Smooth muscle cell (in vitro differentiated cells): ENCODE measurements at regions not wholly inside any gene's neighbourhood (a gene's known extent, or its start where the extent isn't known, plus 50 kb on each side); places are given as distances from the start of the nearest gene placed in this dataset.

Experiments used
- DNase-seq: peaks from one replicate; lab custom pipeline; 2025; ENCODE audit not compliant: unreplicated experiment; lab: John Stamatoyannopoulos, UW
- H2AFZ ChIP-seq: fragments of 200-600 bp; sonication (generic); 2 replicates; pipeline ENCODE4 v1.6.0; 2016; ENCODE audit warnings: antibody characterized with exemption, low read depth, mild to moderate bottlenecking
- H3F3A ChIP-seq: fragments of 200-600 bp; sonication (generic); 2 replicates; pipeline ENCODE4 v1.6.0; 2017; ENCODE audit warnings: antibody characterized with exemption, low read depth
- H3K27ac ChIP-seq: fragments of 200-600 bp; sonication (generic); 2 replicates; pipeline ENCODE4 v1.5.1; 2016; ENCODE audit warnings: low read depth, mild to moderate bottlenecking
- H3K27me3 ChIP-seq: fragments of 200-600 bp; sonication (generic); 2 replicates; pipeline ENCODE4 v1.6.1; 2016; ENCODE audit warnings: low read depth, mild to moderate bottlenecking
- H3K36me3 ChIP-seq: fragments of 200-600 bp; sonication (generic); 2 replicates; pipeline ENCODE4 v1.5.1; 2016; ENCODE audit warnings: low read depth
- H3K4me1 ChIP-seq: fragments of 200-600 bp; sonication (generic); 2 replicates; pipeline ENCODE4 v1.5.1; 2016; ENCODE audit warnings: low read depth
- H3K4me2 ChIP-seq: fragments of 200-600 bp; sonication (generic); 2 replicates; pipeline ENCODE4 v1.6.0; 2016; ENCODE audit warnings: mild to moderate bottlenecking
- H3K4me3 ChIP-seq: fragments of 200-600 bp; sonication (generic); 2 replicates; pipeline ENCODE4 v1.5.1; 2016; ENCODE audit warnings: mild to moderate bottlenecking
- H3K79me2 ChIP-seq: fragments of 200-600 bp; sonication (generic); 2 replicates; pipeline ENCODE4 v1.6.0; 2016; ENCODE audit warnings: low read depth, mild to moderate bottlenecking
- H3K9ac ChIP-seq: fragments of 200-600 bp; sonication (generic); 2 replicates; pipeline ENCODE4 v1.6.0; 2016; ENCODE audit warnings: low read depth
- H3K9me3 ChIP-seq: fragments of 200-600 bp; sonication (generic); replicated peaks from 2 replicates; pipeline ENCODE4 v1.5.1; 2016; ENCODE audit warnings: low read depth
- H4K20me1 ChIP-seq: fragments of 200-600 bp; sonication (generic); 2 replicates; pipeline ENCODE4 v1.6.0; 2016; ENCODE audit warnings: low read depth
- CTCF ChIP-seq: fragments of 200-600 bp; sonication (generic); IDR thresholded peaks from 2 replicates; pipeline ENCODE4 v1.5.1; 2017; ENCODE audit warnings: borderline replicate concordance, mild to moderate bottlenecking, antibody characterized with exemption; ENCODE audit not compliant: insufficient read depth, poor library complexity, severe bottlenecking
- WGBS: methylation state at CpG from one replicate; pipeline ENCODE4 v1.1.7; 2016; ENCODE audit warnings: low lambda C conversion rate; 5-methylcytosine and 5-hydroxymethylcytosine counted together

- Histone ChIP-seq H3K27me3 (no peaks in the 10 kb centered on the region), H3K79me2 (no peaks in the 10 kb centered on the region), H3K27ac (peak overlapping the region; percentile 68), H3K9ac (no peak overlapping the region), H3K9me3 (no peaks in the 10 kb centered on the region), H3K4me2 (peak overlapping the region; percentile 57), H4K20me1 (no peaks in the 10 kb centered on the region), H3K4me3 (no peak overlapping the region), H3K4me1 (peaks cover 11% of the 10 kb centered on the region), H3F3A (peaks cover 5% of the 10 kb centered on the region), H3K36me3 (no peaks in the 10 kb centered on the region), H2AFZ (peak overlapping the region; percentile 69)
- TF ChIP-seq CTCF: no peak
- WGBS: 49% methylated on average over 5 of the region's 5 CpGs
- no peak for DNase-seq
Measured at GRCh38 chr14:44777584-44777983, 184.2 kb downstream of the KLHL28 start.

- H3K9me3 ChIP-seq: no peaks in the 10 kb centered on the region
- H3K4me1 ChIP-seq: peaks cover 11% of the 10 kb centered on the region
- no peak for DNase-seq
- 99% methylated on average over 3 of the region's 3 CpGs for WGBS
- no peak overlapping the region for H3K4me3 ChIP-seq
- no peak overlapping the region for H3K9ac ChIP-seq
- no peaks in the 10 kb centered on the region for H3K27me3 ChIP-seq
- no peaks in the 10 kb centered on the region for H3K79me2 ChIP-seq
- H3K4me2 ChIP-seq: no peak overlapping the region
- no peak overlapping the region for H3K27ac ChIP-seq
- no peak for TF ChIP-seq CTCF
- no peaks in the 10 kb centered on the region for H4K20me1 ChIP-seq
- peaks cover 5% of the 10 kb centered on the region for H3F3A ChIP-seq
- no peaks in the 10 kb centered on the region for H3K36me3 ChIP-seq
- no peak overlapping the region for H2AFZ ChIP-seq
Measured at GRCh38 chr14:44775248-44775647, 186.5 kb downstream of the KLHL28 start.

- no peak overlapping the region for H3K9ac ChIP-seq
- H2AFZ ChIP-seq: no peak overlapping the region
- no peak overlapping the region for H3K4me2 ChIP-seq
- no peaks in the 10 kb centered on the region for H3K9me3 ChIP-seq
- H3K4me3 ChIP-seq: no peak overlapping the region
- H3K79me2 ChIP-seq: no peaks in the 10 kb centered on the region
- H3K4me1 ChIP-seq: peaks cover 11% of the 10 kb centered on the region
- H3K27ac ChIP-seq: no peak overlapping the region
- WGBS: 86% methylated on average over 2 of the region's 2 CpGs
- DNase-seq: no peak
- no peaks in the 10 kb centered on the region for H3K27me3 ChIP-seq
- no peak for TF ChIP-seq CTCF
- H3F3A ChIP-seq: peaks cover 5% of the 10 kb centered on the region
- H4K20me1 ChIP-seq: no peaks in the 10 kb centered on the region
- H3K36me3 ChIP-seq: no peaks in the 10 kb centered on the region
Measured at GRCh38 chr14:44774396-44774795, 187.4 kb downstream of the KLHL28 start.

GRCh38 chr14:44771496-44771895 is 190.3 kb downstream of the KLHL28 start:
- Histone ChIP-seq H3K4me3 (no peak overlapping the region), H3K4me2 (no peak overlapping the region), H3K4me1 (peaks cover 8% of the 10 kb centered on the region), H4K20me1 (no peaks in the 10 kb centered on the region), H3K79me2 (no peaks in the 10 kb centered on the region), H3K27me3 (no peaks in the 10 kb centered on the region), H3F3A (no peaks in the 10 kb centered on the region), H3K9ac (no peak overlapping the region), H2AFZ (peak overlapping the region; percentile 14), H3K36me3 (no peaks in the 10 kb centered on the region), H3K27ac (no peak overlapping the region), H3K9me3 (no peaks in the 10 kb centered on the region)
- no peak for TF ChIP-seq CTCF
- DNase-seq: no peak
- WGBS: 67% methylated on average over 1 of the region's 1 CpG
